ENCODE measurements at regions not wholly inside any gene's neighbourhood (a gene's known extent, or its start where the extent isn't known, plus 50 kb on each side); places are given as distances from the start of the nearest gene placed in this dataset.

DNA sequence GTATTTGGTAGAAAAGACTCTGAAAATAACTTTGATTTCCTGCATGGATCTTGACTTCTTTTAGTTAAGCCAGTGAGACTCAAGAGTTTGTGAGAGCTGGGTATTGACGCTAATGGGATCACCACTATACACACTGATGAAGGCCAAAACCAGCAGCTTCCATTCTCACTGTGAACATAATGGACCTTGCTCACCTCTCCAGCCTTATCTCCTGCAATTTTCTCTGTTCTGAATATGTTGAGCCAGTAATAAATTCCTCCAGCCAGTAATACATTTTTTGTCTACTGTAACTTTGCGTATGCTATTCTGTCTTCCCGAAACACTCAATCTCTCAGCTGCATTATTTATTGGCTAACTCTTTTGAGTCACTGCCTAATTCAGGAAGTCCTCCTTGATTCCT lies 111.6 kb upstream of the PPP2R5A start:
- TF ChIP-seq, protein P1, sequence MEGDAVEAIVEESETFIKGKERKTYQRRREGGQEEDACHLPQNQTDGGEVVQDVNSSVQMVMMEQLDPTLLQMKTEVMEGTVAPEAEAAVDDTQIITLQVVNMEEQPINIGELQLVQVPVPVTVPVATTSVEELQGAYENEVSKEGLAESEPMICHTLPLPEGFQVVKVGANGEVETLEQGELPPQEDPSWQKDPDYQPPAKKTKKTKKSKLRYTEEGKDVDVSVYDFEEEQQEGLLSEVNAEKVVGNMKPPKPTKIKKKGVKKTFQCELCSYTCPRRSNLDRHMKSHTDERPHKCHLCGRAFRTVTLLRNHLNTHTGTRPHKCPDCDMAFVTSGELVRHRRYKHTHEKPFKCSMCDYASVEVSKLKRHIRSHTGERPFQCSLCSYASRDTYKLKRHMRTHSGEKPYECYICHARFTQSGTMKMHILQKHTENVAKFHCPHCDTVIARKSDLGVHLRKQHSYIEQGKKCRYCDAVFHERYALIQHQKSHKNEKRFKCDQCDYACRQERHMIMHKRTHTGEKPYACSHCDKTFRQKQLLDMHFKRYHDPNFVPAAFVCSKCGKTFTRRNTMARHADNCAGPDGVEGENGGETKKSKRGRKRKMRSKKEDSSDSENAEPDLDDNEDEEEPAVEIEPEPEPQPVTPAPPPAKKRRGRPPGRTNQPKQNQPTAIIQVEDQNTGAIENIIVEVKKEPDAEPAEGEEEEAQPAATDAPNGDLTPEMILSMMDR (IDR thresholded peaks at IDR 0.05 in 4 of 5, conservative IDR thresholded peaks at IDR 0.05 in 1 of 5): no peak
- TF ChIP-seq POLR2A (IDR thresholded peaks at IDR 0.05): no peak
